Neuronal stem cell (in vitro differentiated cells): ENCODE measurements at regions not wholly inside any gene's neighbourhood (a gene's known extent, or its start where the extent isn't known, plus 50 kb on each side); places are given as distances from the start of the nearest gene placed in this dataset.

ENCODE experiments used
- DNase-seq: peaks from one replicate; pipeline ENCODE4 v3.0.0-alpha.2; 2013; ENCODE audit warnings: low spot score
- H2AFZ ChIP-seq: one replicate; pipeline ENCODE4 v1.6.1; 2013; ENCODE audit warnings: mild to moderate bottlenecking, low read length, inconsistent platforms
- H2AK5ac ChIP-seq: 2 replicates; pipeline ENCODE4 v1.6.1; 2013; ENCODE audit warnings: low read depth, mild to moderate bottlenecking, inconsistent platforms, low read length, moderate library complexity, mixed read lengths
- H2BK120ac ChIP-seq: 2 replicates; pipeline ENCODE4 v1.6.1; 2013; ENCODE audit warnings: low read depth, mild to moderate bottlenecking, inconsistent platforms, low read length, moderate library complexity, mixed read lengths
- H2BK12ac ChIP-seq: one replicate; pipeline ENCODE4 v1.6.1; 2013; ENCODE audit warnings: low read length, inconsistent platforms
- H2BK15ac ChIP-seq: 2 replicates; pipeline ENCODE4 v1.6.1; 2013; ENCODE audit warnings: mild to moderate bottlenecking, low read length, inconsistent platforms, mixed read lengths
- H2BK5ac ChIP-seq: one replicate; pipeline ENCODE4 v1.6.1; 2013; ENCODE audit warnings: inconsistent platforms, mild to moderate bottlenecking, low read length, moderate library complexity
- H3K14ac ChIP-seq: one replicate; pipeline ENCODE4 v1.6.1; 2013; ENCODE audit warnings: low read length, inconsistent platforms
- H3K18ac ChIP-seq: 2 replicates; pipeline ENCODE4 v1.6.1; 2013; ENCODE audit warnings: low read length, inconsistent platforms
- H3K23ac ChIP-seq: 2 replicates; pipeline ENCODE4 v1.6.1; 2013; ENCODE audit warnings: low read depth, mild to moderate bottlenecking, mixed read lengths, low read length, inconsistent platforms; ENCODE audit not compliant: poor library complexity
- H3K27ac ChIP-seq: replicated peaks from 3 replicates; pipeline ENCODE4 v1.5.1; 2013; ENCODE audit warnings: low read length, inconsistent platforms
- H3K27me3 ChIP-seq, 3 experiments: 2 replicates each; pipeline ENCODE4 v1.6.1; 2013; ENCODE audit warnings: low read length in 3 of 3, mild to moderate bottlenecking in 2 of 3, inconsistent platforms in 1 of 3, low read depth in 1 of 3, mixed read lengths in 1 of 3, moderate library complexity in 1 of 3; ENCODE audit not compliant: control insufficient read depth in 3 of 3, insufficient read depth in 3 of 3
- H3K36me3 ChIP-seq, 2 donors: replicated peaks in 1 of 2; 2 replicates each; pipeline ENCODE4 v1.6.1; 2013; ENCODE audit warnings: low read length in 2 of 2; ENCODE audit not compliant: control insufficient read depth in 2 of 2, insufficient read depth in 2 of 2
- H3K4ac ChIP-seq: 2 replicates; pipeline ENCODE4 v1.6.1; 2013; ENCODE audit warnings: inconsistent platforms, mild to moderate bottlenecking, low read length, moderate library complexity
- H3K4me1 ChIP-seq, 2 donors: 1 replicate in 1 of 2; 2 replicates in 1 of 2; pipeline ENCODE4 v1.6.1; 2013; ENCODE audit warnings: low read length in 2 of 2, low read depth in 1 of 2; ENCODE audit not compliant: control insufficient read depth in 2 of 2, insufficient read depth in 1 of 2
- H3K4me2 ChIP-seq: one replicate; pipeline ENCODE4 v1.6.1; 2013; ENCODE audit warnings: mild to moderate bottlenecking, low read length, inconsistent platforms; ENCODE audit not compliant: insufficient read depth, poor library complexity, severe bottlenecking
- H3K4me3 ChIP-seq, 2 donors: 2 replicates each; pipeline ENCODE4 v1.5.1; 2013; ENCODE audit warnings: low read length in 2 of 2, mild to moderate bottlenecking in 2 of 2, inconsistent platforms in 1 of 2, moderate library complexity in 1 of 2
- H3K79me1 ChIP-seq: one replicate; pipeline ENCODE4 v1.6.1; 2013; ENCODE audit warnings: low read depth, mild to moderate bottlenecking, inconsistent platforms, low read length, moderate library complexity
- H3K9ac ChIP-seq: one replicate; pipeline ENCODE4 v1.6.1; 2013; ENCODE audit warnings: mild to moderate bottlenecking, low read depth, low read length, inconsistent platforms; ENCODE audit not compliant: poor library complexity
- H3K9me3 ChIP-seq, 2 donors: replicated peaks in 1 of 2; 2 replicates each; pipeline versions ENCODE3 to v1.6.1; 2013; ENCODE audit warnings: low read length in 2 of 2, mild to moderate bottlenecking in 2 of 2, inconsistent platforms in 1 of 2, low read depth in 1 of 2, mixed read lengths in 1 of 2, moderate library complexity in 1 of 2; ENCODE audit not compliant: control insufficient read depth in 2 of 2, insufficient read depth in 1 of 2
- H4K8ac ChIP-seq: one replicate; pipeline ENCODE4 v1.6.1; 2013; ENCODE audit warnings: low read depth, mild to moderate bottlenecking, inconsistent platforms, low read length, moderate library complexity
- H4K91ac ChIP-seq: one replicate; pipeline ENCODE4 v1.6.1; 2013; ENCODE audit warnings: low read length, low read depth, mild to moderate bottlenecking, inconsistent platforms; ENCODE audit not compliant: poor library complexity
- WGBS, 2 donors: extraction: QIAGEN DNeasy Blood & Tissue Kit; methylation state at CpG; one replicate each; pipeline ENCODE4 v1.1.7; 2013; ENCODE audit warnings: missing lambda C conversion rate in 2 of 2, mixed read lengths in 1 of 2; ENCODE audit not compliant: insufficient read length in 2 of 2, insufficient replicate concordance in 1 of 2; ENCODE audit errors: extremely low coverage in 2 of 2; 5-methylcytosine and 5-hydroxymethylcytosine counted together

- Histone ChIP-seq H4K91ac (no peak overlapping the region), H2BK15ac (no peak overlapping the region), H3K18ac (no peak overlapping the region), H3K27ac (no peak overlapping the region), H3K9ac (no peak overlapping the region), H3K4me3 (no peak overlapping the region), H3K27me3 (peaks cover 0 to 6% (median 2%) of the 10 kb centered on the region in 3 experiments), H3K36me3 (no peaks in the 10 kb centered on the region), H2AFZ (peak overlapping the region; percentile 31), H3K4me1 (peaks cover 0 to 7% of the 10 kb centered on the region in 2 donors), H4K8ac (no peak overlapping the region), H3K9me3 (peaks cover 0 to 2% of the 10 kb centered on the region in 2 donors), H2BK120ac (no peak overlapping the region), H3K79me1 (no peaks in the 10 kb centered on the region), H2BK12ac (no peak overlapping the region), H3K23ac (no peak overlapping the region), H2AK5ac (no peak overlapping the region), H3K4me2 (no peak overlapping the region), H3K4ac (no peak overlapping the region), H2BK5ac (no peak overlapping the region), H3K14ac (no peak overlapping the region)
- no CpG with 5 or more reads among the region's 4 CpGs for WGBS, 2 donors
- no peak for DNase-seq
Observed at GRCh38 chr15:29913528-29914135, 91.4 kb upstream of the TJP1 start.

GRCh38 chr15:29911705-29912104 lies 89.4 kb upstream of the TJP1 start:
- Histone ChIP-seq H3K23ac (no peak overlapping the region), H3K9ac (no peak overlapping the region), H2AFZ (no peak overlapping the region), H3K4me3 (no peak overlapping the region), H3K27ac (no peak overlapping the region), H3K18ac (no peak overlapping the region), H4K91ac (no peak overlapping the region), H2BK12ac (no peak overlapping the region), H3K14ac (no peak overlapping the region), H3K4me1 (peaks cover 0 to 7% of the 10 kb centered on the region in 2 donors), H3K36me3 (no peaks in the 10 kb centered on the region), H2AK5ac (no peak overlapping the region), H3K9me3 (peaks cover 0 to 2% of the 10 kb centered on the region in 2 donors), H2BK5ac (no peak overlapping the region), H3K4me2 (no peak overlapping the region), H3K4ac (no peak overlapping the region), H2BK120ac (no peak overlapping the region), H3K79me1 (no peaks in the 10 kb centered on the region), H3K27me3 (peaks cover 0 to 2% (median 0%) of the 10 kb centered on the region in 3 experiments), H2BK15ac (no peak overlapping the region), H4K8ac (no peak overlapping the region)
- no peak for DNase-seq
- WGBS, 2 donors, result no CpG with 5 or more reads among the region's 3 CpGs

- no peak overlapping the region for H2BK5ac ChIP-seq
- no CpG with 5 or more reads among the region's 3 CpGs for WGBS, 2 donors
- H2BK12ac ChIP-seq, result no peak overlapping the region
- no peak overlapping the region for H3K27ac ChIP-seq
- H3K14ac ChIP-seq, result no peak overlapping the region
- H3K27me3 ChIP-seq, result peaks cover 0 to 2% (median 0%) of the 10 kb centered on the region in 3 experiments
- H3K4me3 ChIP-seq, result no peak overlapping the region
- H2AK5ac ChIP-seq, result no peak overlapping the region
- H3K9ac ChIP-seq, result no peak overlapping the region
- no peak overlapping the region for H4K8ac ChIP-seq
- H3K18ac ChIP-seq, result no peak overlapping the region
- H3K4me1 ChIP-seq, result peaks cover 0 to 7% of the 10 kb centered on the region in 2 donors
- no peak overlapping the region for H2BK120ac ChIP-seq
- H2BK15ac ChIP-seq, result no peak overlapping the region
- DNase-seq, result no peak
- no peak overlapping the region for H3K4me2 ChIP-seq
- peaks cover 0 to 2% of the 10 kb centered on the region in 2 donors for H3K9me3 ChIP-seq
- H3K23ac ChIP-seq, result no peak overlapping the region
- no peaks in the 10 kb centered on the region for H3K79me1 ChIP-seq
- no peaks in the 10 kb centered on the region for H3K36me3 ChIP-seq
- no peak overlapping the region for H4K91ac ChIP-seq
- H2AFZ ChIP-seq, result no peak overlapping the region
- H3K4ac ChIP-seq, result no peak overlapping the region
Observed at GRCh38 chr15:29910068-29910467, 87.8 kb upstream of the TJP1 start.

- no peaks in the 10 kb centered on the region for H3K36me3 ChIP-seq
- H3K79me1 ChIP-seq, result no peaks in the 10 kb centered on the region
- no peak for DNase-seq
- no CpG with 5 or more reads among the region's 4 CpGs for WGBS, 2 donors
- H3K4me2 ChIP-seq, result no peak overlapping the region
- H3K14ac ChIP-seq, result no peak overlapping the region
- H3K18ac ChIP-seq, result no peak overlapping the region
- no peak overlapping the region for H3K4ac ChIP-seq
- no peak overlapping the region for H3K27ac ChIP-seq
- no peak overlapping the region for H3K4me3 ChIP-seq
- peaks cover 0 to 6% of the 10 kb centered on the region in 2 donors for H3K4me1 ChIP-seq
- H4K91ac ChIP-seq, result no peak overlapping the region
- H4K8ac ChIP-seq, result no peak overlapping the region
- H3K27me3 ChIP-seq, result no peaks in the 10 kb centered on the region
- H2AK5ac ChIP-seq, result no peak overlapping the region
- no peak overlapping the region for H2BK120ac ChIP-seq
- H2BK5ac ChIP-seq, result no peak overlapping the region
- H2BK12ac ChIP-seq, result no peak overlapping the region
- H3K9me3 ChIP-seq, result no peaks in the 10 kb centered on the region
- no peak overlapping the region for H3K23ac ChIP-seq
- no peak overlapping the region for H2BK15ac ChIP-seq
- no peak overlapping the region for H3K9ac ChIP-seq
- H2AFZ ChIP-seq, result no peak overlapping the region
Observed at GRCh38 chr15:29904757-29905417, 82.6 kb upstream of the TJP1 start.
